ENCODE measurements at regions not wholly inside any gene's neighbourhood (a gene's known extent, or its start where the extent isn't known, plus 50 kb on each side); places are given as distances from the start of the nearest gene placed in this dataset.

GRCh38 chr2:65583061-65583460, 150.7 kb upstream of the SPRED2 start:
- TF ChIP-seq, protein P1, sequence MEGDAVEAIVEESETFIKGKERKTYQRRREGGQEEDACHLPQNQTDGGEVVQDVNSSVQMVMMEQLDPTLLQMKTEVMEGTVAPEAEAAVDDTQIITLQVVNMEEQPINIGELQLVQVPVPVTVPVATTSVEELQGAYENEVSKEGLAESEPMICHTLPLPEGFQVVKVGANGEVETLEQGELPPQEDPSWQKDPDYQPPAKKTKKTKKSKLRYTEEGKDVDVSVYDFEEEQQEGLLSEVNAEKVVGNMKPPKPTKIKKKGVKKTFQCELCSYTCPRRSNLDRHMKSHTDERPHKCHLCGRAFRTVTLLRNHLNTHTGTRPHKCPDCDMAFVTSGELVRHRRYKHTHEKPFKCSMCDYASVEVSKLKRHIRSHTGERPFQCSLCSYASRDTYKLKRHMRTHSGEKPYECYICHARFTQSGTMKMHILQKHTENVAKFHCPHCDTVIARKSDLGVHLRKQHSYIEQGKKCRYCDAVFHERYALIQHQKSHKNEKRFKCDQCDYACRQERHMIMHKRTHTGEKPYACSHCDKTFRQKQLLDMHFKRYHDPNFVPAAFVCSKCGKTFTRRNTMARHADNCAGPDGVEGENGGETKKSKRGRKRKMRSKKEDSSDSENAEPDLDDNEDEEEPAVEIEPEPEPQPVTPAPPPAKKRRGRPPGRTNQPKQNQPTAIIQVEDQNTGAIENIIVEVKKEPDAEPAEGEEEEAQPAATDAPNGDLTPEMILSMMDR (IDR thresholded peaks at IDR 0.05; ENCODE audit: control insufficient read depth, extremely low read depth, insufficient read depth): no peak
- DNase-seq (ENCODE audit: low read depth): no peak
- no peak overlapping the region for H3K4me3 ChIP-seq (ENCODE audit: low read depth, low read length)

DNA sequence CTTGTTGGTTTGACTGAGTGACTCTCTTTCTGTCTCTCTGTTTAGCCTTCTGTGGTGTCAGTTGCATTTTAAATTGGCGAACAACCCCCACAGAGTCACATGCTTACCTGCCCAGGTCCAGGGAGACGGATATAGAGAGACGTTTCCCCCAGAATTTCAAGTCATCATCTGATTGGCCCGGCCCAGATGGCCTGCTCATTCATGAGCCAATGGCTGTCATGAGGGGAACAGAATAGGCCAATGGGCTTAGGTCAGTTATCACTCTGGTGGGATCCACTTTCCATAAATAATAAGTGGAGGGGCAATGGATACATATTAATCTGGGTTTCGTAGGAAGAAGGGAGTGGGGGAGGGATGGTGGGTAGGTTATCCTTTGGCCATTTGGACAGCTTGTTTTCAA, 150.0 kb upstream of the SPRED2 start:
- no peak for DNase-seq (ENCODE audit: low read depth)
- TF ChIP-seq, protein P1 (IDR thresholded peaks at IDR 0.05; ENCODE audit: control insufficient read depth, extremely low read depth, insufficient read depth): no peak
- H3K4me3 ChIP-seq (ENCODE audit: low read depth, low read length): no peak overlapping the region

- no peak overlapping the region for H3K4me3 ChIP-seq (ENCODE audit: low read depth, low read length)
- TF ChIP-seq, protein P1 (IDR thresholded peaks at IDR 0.05; ENCODE audit: control insufficient read depth, extremely low read depth, insufficient read depth): no peak
- no peak for DNase-seq (ENCODE audit: low read depth)
Observed at GRCh38 chr2:65580824-65581223, 148.4 kb upstream of the SPRED2 start.

GRCh38 chr2:65579506-65580235, 147.3 kb upstream of the SPRED2 start:
- H3K4me3 ChIP-seq (ENCODE audit: low read depth, low read length): no peak overlapping the region
- TF ChIP-seq, protein P1 (IDR thresholded peaks at IDR 0.05; ENCODE audit: control insufficient read depth, extremely low read depth, insufficient read depth): no peak
- DNase-seq (ENCODE audit: low read depth): no peak

GRCh38 chr2:65577654-65578053, 145.3 kb upstream of the SPRED2 start:
- TF ChIP-seq, protein P1 (IDR thresholded peaks at IDR 0.05; ENCODE audit: control insufficient read depth, extremely low read depth, insufficient read depth): no peak
- no peak for DNase-seq (ENCODE audit: low read depth)
- no peak overlapping the region for H3K4me3 ChIP-seq (ENCODE audit: low read depth, low read length)

GRCh38 chr2:65576861-65577601, 144.6 kb upstream of the SPRED2 start:
- TF ChIP-seq, protein P1 (IDR thresholded peaks at IDR 0.05; ENCODE audit: control insufficient read depth, extremely low read depth, insufficient read depth): no peak

More at GRCh38 chr2:65576861-65577601, 144.6 kb upstream of the SPRED2 start:
- no peak for DNase-seq (ENCODE audit: low read depth)
- H3K4me3 ChIP-seq (ENCODE audit: low read depth, low read length): no peak overlapping the region

All from LNCaP clone FGC (cell line).